Natural killer cell (primary cell): ENCODE measurements at regions not wholly inside any gene's neighbourhood (a gene's known extent, or its start where the extent isn't known, plus 50 kb on each side); places are given as distances from the start of the nearest gene placed in this dataset.

Experiments used
- ATAC-seq, 3 donors: fragments of 150-1000 bp in 2 of 3; fragments of 200-7000 bp in 1 of 3; cut with Tn5 transposase; 1 replicate in 1 of 3; 2 replicates in 2 of 3; pipeline ENCODE4 v1.10.0; 2021; ENCODE audit warnings: mild to moderate bottlenecking in 2 of 3, moderate library complexity in 2 of 3
- DNase-seq, 2 donors: peaks; one replicate each; pipeline versions ENCODE4 v3.0.0 to v3.0.0-alpha.2; 2013 to 2021; ENCODE audit warnings: mixed read lengths in 1 of 2
- H3K27ac ChIP-seq: one replicate; pipeline ENCODE4 v1.5.1; 2013; ENCODE audit warnings: mild to moderate bottlenecking, low read length
- H3K27me3 ChIP-seq: one replicate; pipeline ENCODE4 v1.6.1; 2013; ENCODE audit warnings: low read length; ENCODE audit not compliant: control insufficient read depth, insufficient read depth
- H3K36me3 ChIP-seq: one replicate; pipeline ENCODE4 v1.6.1; 2013; ENCODE audit warnings: low read length; ENCODE audit not compliant: control insufficient read depth, insufficient read depth
- H3K4me1 ChIP-seq: one replicate; pipeline ENCODE4 v1.6.1; 2013; ENCODE audit warnings: low read length; ENCODE audit not compliant: control insufficient read depth, insufficient read depth
- H3K4me3 ChIP-seq: one replicate; pipeline ENCODE4 v1.5.1; 2013; ENCODE audit warnings: low read length
- H3K9me3 ChIP-seq: one replicate; pipeline ENCODE4 v1.6.1; 2013; ENCODE audit warnings: low read length; ENCODE audit not compliant: control insufficient read depth, insufficient read depth
- H3K27ac Mint-ChIP-seq, 2 donors: one replicate each; pipeline ENCODE4 v1.8.0; 2022; ENCODE audit warnings: mild to moderate bottlenecking in 2 of 2, mixed read lengths in 2 of 2, moderate library complexity in 1 of 2
- H3K27me3 Mint-ChIP-seq, 2 donors: one replicate each; pipeline ENCODE4 v1.8.0; 2022; ENCODE audit warnings: low read depth in 2 of 2, mixed read lengths in 2 of 2
- H3K36me3 Mint-ChIP-seq: one replicate; pipeline ENCODE4 v1.8.0; 2022; ENCODE audit warnings: mixed read lengths
- H3K4me1 Mint-ChIP-seq, 2 donors: one replicate each; pipeline ENCODE4 v1.8.0; 2022; ENCODE audit warnings: mixed read lengths in 2 of 2
- H3K4me3 Mint-ChIP-seq: one replicate; pipeline ENCODE4 v1.8.0; 2022; ENCODE audit warnings: mild to moderate bottlenecking, moderate library complexity, mixed read lengths
- H3K9me3 Mint-ChIP-seq, 2 donors: one replicate each; pipeline ENCODE4 v1.8.0; 2022; ENCODE audit warnings: mixed read lengths in 2 of 2
- CTCF ChIP-seq: fragments of 200-600 bp; IDR thresholded peaks from one replicate; pipeline ENCODE4 v1.8.0; 2022; ENCODE audit warnings: antibody characterized with exemption
- WGBS: methylation state at CpG from one replicate; pipeline ENCODE4 v1.1.7; 2013; ENCODE audit warnings: missing lambda C conversion rate; ENCODE audit not compliant: insufficient coverage; 5-methylcytosine and 5-hydroxymethylcytosine counted together
- intact Hi-C: fragments of 100-400 bp; cut with micrococcal nuclease; formaldehyde crosslinking; loops from one replicate; pipeline ENCODE4 v1.14.2; 2022

GRCh38 chr6:19590501-19591131 lies 246.6 kb upstream of the ID4 start:
- intact Hi-C loops = no loop called here
- WGBS = 90% methylated on average over 5 of the region's 5 CpGs
- Mint-ChIP-seq H3K4me3 (no peak overlapping the region), H3K27ac (no peak overlapping the region), H3K4me1 (no peaks in the 10 kb centered on the region), H3K27me3 (no peaks in the 10 kb centered on the region), H3K36me3 (no peaks in the 10 kb centered on the region), H3K9me3 (peaks cover 0 to 2% of the 10 kb centered on the region in 2 donors)
- ATAC-seq = no peak
- Histone ChIP-seq H3K36me3 (no peaks in the 10 kb centered on the region), H3K4me1 (no peaks in the 10 kb centered on the region), H3K4me3 (no peak overlapping the region), H3K27me3 (no peaks in the 10 kb centered on the region), H3K27ac (no peak overlapping the region), H3K9me3 (no peaks in the 10 kb centered on the region)
- DNase-seq = no peak
- TF ChIP-seq CTCF = no peak

GRCh38 chr6:19597809-19598320 lies 239.3 kb upstream of the ID4 start:
- H3K4me3 ChIP-seq = no peak overlapping the region
- no peak overlapping the region for H3K27ac ChIP-seq
- ATAC-seq (no peak), DNase-seq (no peak)
- H3K4me1 Mint-ChIP-seq = no peaks in the 10 kb centered on the region
- H3K4me1 ChIP-seq = no peaks in the 10 kb centered on the region
- H3K27me3 Mint-ChIP-seq = no peaks in the 10 kb centered on the region
- no peak for TF ChIP-seq CTCF
- no peak overlapping the region for H3K4me3 Mint-ChIP-seq
- H3K36me3 ChIP-seq = no peaks in the 10 kb centered on the region
- no peaks in the 10 kb centered on the region for H3K9me3 ChIP-seq
- intact Hi-C loops = no loop called here
- no peaks in the 10 kb centered on the region for H3K36me3 Mint-ChIP-seq
- H3K27ac Mint-ChIP-seq = no peak overlapping the region
- 63% methylated on average over 3 of the region's 5 CpGs for WGBS
- peaks cover 0 to 2% of the 10 kb centered on the region in 2 donors for H3K9me3 Mint-ChIP-seq
- no peaks in the 10 kb centered on the region for H3K27me3 ChIP-seq

GRCh38 chr6:19599796-19600464 lies 237.2 kb upstream of the ID4 start:
- intact Hi-C loops = no loop called here
- Histone ChIP-seq H3K4me3 (no peak overlapping the region), H3K9me3 (no peaks in the 10 kb centered on the region), H3K27me3 (no peaks in the 10 kb centered on the region), H3K36me3 (no peaks in the 10 kb centered on the region), H3K27ac (no peak overlapping the region), H3K4me1 (no peaks in the 10 kb centered on the region)
- no peak for TF ChIP-seq CTCF
- no peaks in the 10 kb centered on the region for H3K4me1 Mint-ChIP-seq
- H3K27me3 Mint-ChIP-seq = no peaks in the 10 kb centered on the region
- 48% methylated on average over 5 of the region's 5 CpGs for WGBS
- peaks cover 0 to under 1% of the 10 kb centered on the region in 2 donors for H3K9me3 Mint-ChIP-seq
- no peak overlapping the region for H3K27ac Mint-ChIP-seq
- no peak overlapping the region for H3K4me3 Mint-ChIP-seq
- no peak for DNase-seq
- H3K36me3 Mint-ChIP-seq = peaks cover under 1% of the 10 kb centered on the region
- ATAC-seq = no peak
